ENCODE measurements at regions not wholly inside any gene's neighbourhood (a gene's known extent, or its start where the extent isn't known, plus 50 kb on each side); places are given as distances from the start of the nearest gene placed in this dataset.
"Not testable (repeated sequence)": the region's sequence is repeated elsewhere in the genome, so short reads cannot be mapped to it uniquely, and the experiment has no call there.

DNA sequence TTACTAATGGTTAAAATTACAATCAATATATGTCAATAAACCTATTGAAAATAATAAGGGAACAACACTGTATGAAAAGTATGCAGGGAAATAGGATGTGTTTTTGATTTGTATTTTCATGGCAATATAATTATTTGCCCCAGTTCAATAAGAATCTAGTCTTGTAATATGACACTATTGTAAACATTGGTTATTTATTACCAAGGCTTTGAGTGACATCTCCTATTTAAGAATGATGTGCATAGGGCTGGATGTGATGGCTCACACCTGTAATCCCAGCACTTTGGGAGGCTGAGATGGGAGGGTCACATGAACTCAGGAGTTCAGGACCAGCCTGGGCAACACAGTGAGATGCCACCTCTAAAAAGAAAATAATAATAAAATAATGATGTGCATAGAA lies 78.6 kb upstream of the DTNBP1 start:
- H3K23ac ChIP-seq (ENCODE audit: low read length), result no peak overlapping the region
- no peaks in the 10 kb centered on the region for H3K36me3 ChIP-seq (ENCODE audit: control insufficient read depth in 1 of 2, insufficient read depth in 2 of 2, low read length in 2 of 2)
- no peak for DNase-seq
- H2BK120ac ChIP-seq (ENCODE audit: insufficient read depth, low read length, poor library complexity), result no peak overlapping the region
- no peak overlapping the region for H3K14ac ChIP-seq (ENCODE audit: low read length)
- H3K79me2 ChIP-seq (ENCODE audit: control insufficient read depth, insufficient read depth, low read length, poor library complexity), result no peaks in the 10 kb centered on the region
- H2BK12ac ChIP-seq (ENCODE audit: low read length), result no peak overlapping the region
- peaks cover 0 to under 1% of the 10 kb centered on the region in 2 experiments for H3K4me1 ChIP-seq (ENCODE audit: control insufficient read depth in 1 of 2, insufficient read depth in 2 of 2, low read length in 2 of 2)
- H3K4me3 ChIP-seq (ENCODE audit: low read depth, low read length), result no peak overlapping the region
- no peak overlapping the region for H3K4me2 ChIP-seq (ENCODE audit: low read length)
- H4K8ac ChIP-seq (ENCODE audit: low read depth, low read length), result no peak overlapping the region
- no peak overlapping the region for H2BK5ac ChIP-seq (ENCODE audit: low read depth, low read length, poor library complexity)
- no peak overlapping the region for H3K27ac ChIP-seq (ENCODE audit: low read depth, low read length)
- no peaks in the 10 kb centered on the region for H3K9me3 ChIP-seq (ENCODE audit: insufficient read depth, low read depth, low read length)
- no peaks in the 10 kb centered on the region for H3K27me3 ChIP-seq (ENCODE audit: insufficient read depth, low read length)
- no peak overlapping the region for H4K91ac ChIP-seq (ENCODE audit: low read depth, low read length)
- no peak overlapping the region for H3K18ac ChIP-seq (ENCODE audit: low read length)
- H2AFZ ChIP-seq (ENCODE audit: insufficient read depth, low read length, poor library complexity), result no peak overlapping the region
- no peak overlapping the region for H2AK5ac ChIP-seq (ENCODE audit: low read length)
- no peak overlapping the region for H3K9ac ChIP-seq (ENCODE audit: low read length)
- no peak overlapping the region for H4K12ac ChIP-seq (ENCODE audit: low read depth, low read length)
- no peak overlapping the region for H3K4ac ChIP-seq (ENCODE audit: low read depth, low read length)
- no peaks in the 10 kb centered on the region for H3K79me1 ChIP-seq (ENCODE audit: low read length)

DNA sequence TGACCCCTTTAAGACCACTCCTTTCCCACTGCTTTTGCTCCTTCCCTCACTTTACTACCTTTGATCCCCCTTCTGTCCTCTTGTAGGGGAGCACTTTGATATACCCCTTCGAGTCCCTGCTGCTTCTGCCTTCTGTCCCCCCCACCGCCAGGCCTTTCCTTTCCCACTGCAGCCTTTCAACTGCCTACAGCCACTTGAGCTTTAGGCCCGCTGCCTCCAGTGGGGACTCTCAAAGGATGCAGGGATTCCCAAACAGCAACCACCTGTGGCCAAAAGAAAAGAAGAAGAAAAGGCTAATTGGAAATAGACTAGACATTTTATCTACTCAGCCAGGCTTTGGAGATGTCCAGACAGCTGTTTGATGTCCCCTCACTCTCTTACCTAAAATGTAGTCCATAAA lies 77.0 kb upstream of the DTNBP1 start:
- Histone ChIP-seq H3K18ac (ENCODE audit: low read length) (no peak overlapping the region), H2AFZ (ENCODE audit: insufficient read depth, low read length, poor library complexity) (no peak overlapping the region), H4K12ac (ENCODE audit: low read depth, low read length) (no peak overlapping the region), H3K36me3 (ENCODE audit: control insufficient read depth in 1 of 2, insufficient read depth in 2 of 2, low read length in 2 of 2) (no peaks in the 10 kb centered on the region), H4K8ac (ENCODE audit: low read depth, low read length) (no peak overlapping the region), H3K79me1 (ENCODE audit: low read length) (no peaks in the 10 kb centered on the region), H3K14ac (ENCODE audit: low read length) (no peak overlapping the region), H2BK5ac (ENCODE audit: low read depth, low read length, poor library complexity) (no peak overlapping the region), H3K27ac (ENCODE audit: low read depth, low read length) (no peak overlapping the region), H3K79me2 (ENCODE audit: control insufficient read depth, insufficient read depth, low read length, poor library complexity) (no peaks in the 10 kb centered on the region), H3K9me3 (ENCODE audit: insufficient read depth, low read depth, low read length) (no peaks in the 10 kb centered on the region), H2BK120ac (ENCODE audit: insufficient read depth, low read length, poor library complexity) (no peak overlapping the region), H3K4me1 (ENCODE audit: control insufficient read depth in 1 of 2, insufficient read depth in 2 of 2, low read length in 2 of 2) (peaks cover 0 to 5% of the 10 kb centered on the region in 2 experiments), H2AK5ac (ENCODE audit: low read length) (no peak overlapping the region), H3K4ac (ENCODE audit: low read depth, low read length) (no peak overlapping the region), H3K4me3 (ENCODE audit: low read depth, low read length) (no peak overlapping the region), H4K91ac (ENCODE audit: low read depth, low read length) (no peak overlapping the region), H3K4me2 (ENCODE audit: low read length) (no peak overlapping the region), H3K23ac (ENCODE audit: low read length) (no peak overlapping the region), H3K9ac (ENCODE audit: low read length) (no peak overlapping the region), H2BK12ac (ENCODE audit: low read length) (no peak overlapping the region), H3K27me3 (ENCODE audit: insufficient read depth, low read length) (no peaks in the 10 kb centered on the region)
- WGBS (ENCODE audit: extremely low coverage, insufficient coverage, insufficient read length), result no CpG with 5 or more reads among the region's 3 CpGs
- no peak for DNase-seq

DNA sequence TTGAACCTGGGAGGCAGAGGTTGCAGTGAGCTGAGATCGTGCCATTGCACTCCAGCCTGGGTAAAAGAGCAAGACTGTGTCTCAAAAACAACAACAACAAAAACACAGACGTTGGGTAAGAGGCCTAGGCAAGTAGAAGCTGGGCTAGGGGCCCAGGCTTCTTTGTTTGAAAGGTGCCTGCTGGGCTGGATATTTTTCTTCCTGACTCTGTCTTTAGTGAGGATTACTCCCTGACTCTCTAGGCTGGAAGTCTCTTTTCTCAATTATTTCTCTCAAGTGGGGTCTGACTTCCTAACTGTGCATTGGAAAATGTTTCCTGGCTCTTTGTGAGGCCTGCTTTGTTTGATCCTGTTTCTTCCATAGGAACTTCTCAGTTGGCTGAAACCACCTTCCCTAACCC lies 76.5 kb upstream of the DTNBP1 start:
- H3K79me2 ChIP-seq (ENCODE audit: control insufficient read depth, insufficient read depth, low read length, poor library complexity), result no peaks in the 10 kb centered on the region
- H2AK5ac ChIP-seq (ENCODE audit: low read length), result no peak overlapping the region
- no peak overlapping the region for H3K9ac ChIP-seq (ENCODE audit: low read length)
- no peaks in the 10 kb centered on the region for H3K9me3 ChIP-seq (ENCODE audit: insufficient read depth, low read depth, low read length)
- H3K4ac ChIP-seq (ENCODE audit: low read depth, low read length), result no peak overlapping the region
- H2BK5ac ChIP-seq (ENCODE audit: low read depth, low read length, poor library complexity), result no peak overlapping the region
- no CpG with 5 or more reads among the region's 2 CpGs for WGBS (ENCODE audit: extremely low coverage, insufficient coverage, insufficient read length)
- H2AFZ ChIP-seq (ENCODE audit: insufficient read depth, low read length, poor library complexity), result no peak overlapping the region
- no peaks in the 10 kb centered on the region for H3K27me3 ChIP-seq (ENCODE audit: insufficient read depth, low read length)
- H4K12ac ChIP-seq (ENCODE audit: low read depth, low read length), result no peak overlapping the region
- H3K4me1 ChIP-seq (ENCODE audit: control insufficient read depth in 1 of 2, insufficient read depth in 2 of 2, low read length in 2 of 2), result peaks cover 0 to 5% of the 10 kb centered on the region in 2 experiments
- no peak overlapping the region for H3K4me2 ChIP-seq (ENCODE audit: low read length)
- no peak overlapping the region for H3K23ac ChIP-seq (ENCODE audit: low read length)
- no peak overlapping the region for H2BK120ac ChIP-seq (ENCODE audit: insufficient read depth, low read length, poor library complexity)
- H3K14ac ChIP-seq (ENCODE audit: low read length), result no peak overlapping the region
- H2BK12ac ChIP-seq (ENCODE audit: low read length), result no peak overlapping the region
- no peak overlapping the region for H4K91ac ChIP-seq (ENCODE audit: low read depth, low read length)
- DNase-seq, result no peak
- no peak overlapping the region for H3K27ac ChIP-seq (ENCODE audit: low read depth, low read length)
- H4K8ac ChIP-seq (ENCODE audit: low read depth, low read length), result no peak overlapping the region
- no peaks in the 10 kb centered on the region for H3K79me1 ChIP-seq (ENCODE audit: low read length)
- no peak overlapping the region for H3K18ac ChIP-seq (ENCODE audit: low read length)
- no peaks in the 10 kb centered on the region for H3K36me3 ChIP-seq (ENCODE audit: control insufficient read depth in 1 of 2, insufficient read depth in 2 of 2, low read length in 2 of 2)
- no peak overlapping the region for H3K4me3 ChIP-seq (ENCODE audit: low read depth, low read length)

DNA sequence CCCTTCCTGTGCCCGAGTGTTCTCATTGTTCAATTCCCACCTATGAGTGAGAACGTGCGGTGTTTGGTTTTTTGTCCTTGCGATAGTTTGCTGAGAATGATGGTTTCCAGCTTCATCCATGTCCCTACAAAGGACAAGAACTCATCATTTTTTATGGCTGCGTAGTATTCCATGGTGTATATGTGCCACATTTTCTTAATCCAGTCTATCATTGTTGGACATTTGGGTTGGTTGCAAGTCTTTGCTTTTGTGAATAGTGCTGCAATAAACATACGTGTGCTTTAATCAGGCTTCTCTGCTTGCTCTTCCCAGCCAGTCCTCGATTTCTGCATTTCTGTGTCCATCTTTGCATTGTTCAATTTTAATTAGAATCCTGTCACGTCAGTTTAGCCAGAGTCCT lies 75.4 kb upstream of the DTNBP1 start:
- not testable (repeated sequence) for DNase-seq; H3K4me2 ChIP-seq (ENCODE audit: low read length); H4K12ac ChIP-seq (ENCODE audit: low read depth, low read length); H3K36me3 ChIP-seq (ENCODE audit: control insufficient read depth in 1 of 2, insufficient read depth in 2 of 2, low read length in 2 of 2); H3K4me1 ChIP-seq (ENCODE audit: control insufficient read depth in 1 of 2, insufficient read depth in 2 of 2, low read length in 2 of 2); H3K9me3 ChIP-seq (ENCODE audit: insufficient read depth, low read depth, low read length); H2BK5ac ChIP-seq (ENCODE audit: low read depth, low read length, poor library complexity); H3K4me3 ChIP-seq (ENCODE audit: low read depth, low read length); H4K91ac ChIP-seq (ENCODE audit: low read depth, low read length); H3K27ac ChIP-seq (ENCODE audit: low read depth, low read length); H3K79me2 ChIP-seq (ENCODE audit: control insufficient read depth, insufficient read depth, low read length, poor library complexity); H2AFZ ChIP-seq (ENCODE audit: insufficient read depth, low read length, poor library complexity); H3K14ac ChIP-seq (ENCODE audit: low read length); H3K18ac ChIP-seq (ENCODE audit: low read length); H2BK12ac ChIP-seq (ENCODE audit: low read length); H3K9ac ChIP-seq (ENCODE audit: low read length); H2AK5ac ChIP-seq (ENCODE audit: low read length); H3K23ac ChIP-seq (ENCODE audit: low read length); H3K79me1 ChIP-seq (ENCODE audit: low read length); H3K27me3 ChIP-seq (ENCODE audit: insufficient read depth, low read length); H2BK120ac ChIP-seq (ENCODE audit: insufficient read depth, low read length, poor library complexity); H4K8ac ChIP-seq (ENCODE audit: low read depth, low read length); H3K4ac ChIP-seq (ENCODE audit: low read depth, low read length)
- WGBS (ENCODE audit: extremely low coverage, insufficient coverage, insufficient read length), result no CpG with 5 or more reads among the region's 8 CpGs
